Small intestine (tissue), 7 donors: ENCODE measurements at regions not wholly inside any gene's neighbourhood (a gene's known extent, or its start where the extent isn't known, plus 50 kb on each side); places are given as distances from the start of the nearest gene placed in this dataset.
"Not testable (repeated sequence)": the region's sequence is repeated elsewhere in the genome, so short reads cannot be mapped to it uniquely, and the experiment has no call there.

Experiments used
- DNase-seq, 2 donors: peaks; one replicate each; pipeline versions ENCODE4 v3.0.0 to v3.0.0-alpha.2; 2013
- FAIRE-seq: peaks from 2 replicates; lab custom pipeline; 2012; peaks lifted over from hg19 to GRCh38; lab: Jason Lieb, UNC
- H3K27ac ChIP-seq, 3 donors: one replicate each; pipeline ENCODE4 v1.5.1; 2013; ENCODE audit warnings: low read length in 2 of 3, mild to moderate bottlenecking in 2 of 3, control low read depth in 1 of 3, inconsistent platforms in 1 of 3, low read depth in 1 of 3, moderate library complexity in 1 of 3
- H3K27me3 ChIP-seq, 3 donors: one replicate each; pipeline ENCODE4 v1.6.1; 2013; ENCODE audit warnings: low read length in 3 of 3, inconsistent platforms in 1 of 3; ENCODE audit not compliant: control insufficient read depth in 3 of 3, insufficient read depth in 3 of 3
- H3K36me3 ChIP-seq, 3 donors: one replicate each; pipeline ENCODE4 v1.6.1; 2013; ENCODE audit warnings: low read length in 3 of 3, inconsistent platforms in 1 of 3, low read depth in 1 of 3, mild to moderate bottlenecking in 1 of 3, moderate library complexity in 1 of 3; ENCODE audit not compliant: control insufficient read depth in 3 of 3, insufficient read depth in 2 of 3
- H3K4me1 ChIP-seq, 3 donors: one replicate each; pipeline ENCODE4 v1.6.1; 2013; ENCODE audit warnings: low read length in 2 of 3, inconsistent platforms in 1 of 3, low read depth in 1 of 3, mild to moderate bottlenecking in 1 of 3, moderate library complexity in 1 of 3; ENCODE audit not compliant: control insufficient read depth in 3 of 3, insufficient read depth in 2 of 3
- H3K4me3 ChIP-seq, 3 donors: one replicate each; pipeline ENCODE4 v1.5.1; 2013; ENCODE audit warnings: low read length in 3 of 3, control low read depth in 1 of 3, inconsistent platforms in 1 of 3, low read depth in 1 of 3, mild to moderate bottlenecking in 1 of 3, moderate library complexity in 1 of 3
- H3K9me3 ChIP-seq, 2 donors: one replicate each; pipeline ENCODE4 v1.6.1; 2013; ENCODE audit warnings: low read depth in 1 of 2, low read length in 1 of 2; ENCODE audit not compliant: control insufficient read depth in 2 of 2, insufficient read depth in 1 of 2
- WGBS, 3 donors: extraction: QIAGEN DNeasy Blood & Tissue Kit; methylation state at CpG; one replicate each; pipeline ENCODE4 v1.1.7; 2013; 5-methylcytosine and 5-hydroxymethylcytosine counted together
- donor health status: healthy with polysubstance abuse.
- donor health status: control.
- donor health status: control.
- donor health status: Bipolar disorder and iron deficiency.
- donor health status: healthy.

DNA sequence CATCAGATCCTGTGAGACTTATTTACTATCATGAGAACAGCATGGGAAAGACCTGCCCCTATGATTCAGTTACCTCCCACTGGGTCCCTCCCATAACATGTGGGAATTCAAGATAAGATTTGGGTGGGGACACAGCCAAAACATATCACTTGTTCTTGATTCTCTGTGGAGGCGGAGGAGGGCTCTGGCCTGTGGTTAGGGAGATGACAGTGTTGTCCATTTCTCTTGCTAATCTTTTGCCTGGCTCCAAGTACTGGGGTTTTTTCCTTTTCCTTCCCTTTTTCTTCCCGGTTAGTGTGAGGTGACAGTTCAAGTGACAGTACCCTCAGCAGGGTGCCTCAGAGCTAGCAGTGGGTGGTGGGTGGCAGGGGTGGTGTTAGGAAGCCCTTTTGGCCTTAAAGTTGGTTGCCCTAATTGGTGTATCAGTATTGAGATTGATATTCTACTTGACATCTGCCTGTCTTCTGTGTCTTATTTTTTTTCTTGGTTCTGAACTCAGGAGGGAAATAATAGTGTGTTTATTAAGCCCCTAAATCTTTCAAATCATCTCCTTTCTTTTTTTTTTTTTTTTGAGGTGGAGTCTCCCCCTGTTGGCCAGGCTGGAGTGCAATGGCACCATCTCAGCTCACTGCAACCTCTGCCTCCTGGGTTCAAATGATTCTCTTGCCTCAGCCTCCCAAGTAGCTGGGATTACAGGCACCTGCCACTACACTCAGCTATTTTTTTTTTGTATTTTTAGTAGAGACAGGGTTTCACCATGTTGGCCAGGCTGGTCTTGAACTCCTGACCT is 192.0 kb downstream of the ASB1 start:
- FAIRE-seq, H3K36me3 ChIP-seq, DNase-seq, H3K4me1 ChIP-seq, H3K4me3 ChIP-seq, H3K9me3 ChIP-seq, H3K27me3 ChIP-seq, H3K27ac ChIP-seq: not testable (repeated sequence)
- WGBS, 3 donors, result 47 to 68% (median 58%) methylated on average over 2 of the region's 2 CpGs

DNA sequence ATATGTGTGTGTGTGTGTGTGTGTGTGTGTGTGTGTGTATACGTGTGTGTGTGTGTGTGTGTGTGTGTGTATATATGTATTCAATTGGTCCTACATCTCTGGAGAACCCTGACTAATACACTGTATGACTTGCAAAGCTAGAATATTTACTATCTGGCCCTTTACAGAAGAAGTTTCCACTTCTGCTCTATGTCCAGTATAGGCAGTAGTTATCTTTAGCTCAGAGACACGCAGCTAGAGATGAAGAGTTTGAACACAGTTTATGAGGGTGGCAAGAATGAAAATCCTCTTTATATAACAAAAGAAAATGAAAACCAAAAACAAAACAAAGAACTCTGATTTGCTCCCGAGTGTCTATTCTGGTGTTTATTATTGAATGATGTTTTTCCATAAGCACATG is 201.2 kb downstream of the ASB1 start:
- no peak overlapping the region for H3K27ac ChIP-seq
- H3K4me3 ChIP-seq, result no peak overlapping the region
- H3K36me3 ChIP-seq, result no peaks in the 10 kb centered on the region
- no peaks in the 10 kb centered on the region for H3K4me1 ChIP-seq
- no peaks in the 10 kb centered on the region for H3K9me3 ChIP-seq
- 57 to 80% (median 71%) methylated on average over 3 of the region's 3 CpGs for WGBS, 3 donors
- DNase-seq (no peak), FAIRE-seq (no peak)
- peaks cover 0 to 5% (median 0%) of the 10 kb centered on the region in 3 donors for H3K27me3 ChIP-seq

DNA sequence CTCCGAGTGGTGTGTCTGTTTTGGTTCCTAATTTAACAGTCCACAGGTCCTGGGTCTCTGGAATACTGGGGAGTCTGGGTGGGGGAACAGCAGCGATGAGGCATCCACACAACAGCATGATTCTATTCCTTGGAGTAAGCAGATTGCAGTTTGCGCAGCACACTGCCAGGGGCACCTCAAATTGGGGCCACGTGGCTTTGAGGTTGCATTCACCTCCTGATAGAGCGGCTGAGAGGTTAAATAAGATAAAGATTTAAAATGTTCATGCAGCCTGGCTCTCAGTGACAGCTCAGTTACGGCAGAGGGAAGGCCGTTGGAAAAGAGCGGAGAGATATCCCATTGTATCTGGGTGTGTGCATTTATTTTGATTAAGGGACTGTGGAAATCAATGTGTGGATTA is 202.3 kb downstream of the ASB1 start:
- Histone ChIP-seq H3K4me1 (no peaks in the 10 kb centered on the region), H3K27me3 (peaks cover 0 to 3% (median 0%) of the 10 kb centered on the region in 3 donors), H3K36me3 (no peaks in the 10 kb centered on the region), H3K4me3 (no peak overlapping the region), H3K9me3 (no peaks in the 10 kb centered on the region), H3K27ac (no peak overlapping the region)
- FAIRE-seq, result no peak
- DNase-seq, result no peak
- WGBS, 3 donors, result 53 to 70% (median 58%) methylated on average over 8 of the region's 8 CpGs

GRCh38 chr2:238631491-238632180 is 204.9 kb downstream of the ASB1 start:
- H3K4me1 ChIP-seq, result no peaks in the 10 kb centered on the region
- H3K27me3 ChIP-seq, result peaks cover 0 to 3% (median 2%) of the 10 kb centered on the region in 3 donors
- no peak overlapping the region for H3K4me3 ChIP-seq
- no peak for FAIRE-seq
- no peaks in the 10 kb centered on the region for H3K36me3 ChIP-seq
- no peak overlapping the region for H3K27ac ChIP-seq
- no peaks in the 10 kb centered on the region for H3K9me3 ChIP-seq
- DNase-seq, result no peak
- WGBS, 3 donors, result 75 to 82% (median 78%) methylated on average over 15 of the region's 15 CpGs

GRCh38 chr2:238632181-238633060 is 205.7 kb downstream of the ASB1 start:
- DNase-seq (no peak), FAIRE-seq (no peak)
- Histone ChIP-seq H3K36me3 (no peaks in the 10 kb centered on the region), H3K4me3 (no peak overlapping the region), H3K4me1 (no peaks in the 10 kb centered on the region), H3K27ac (no peak overlapping the region), H3K9me3 (no peaks in the 10 kb centered on the region), H3K27me3 (peaks cover 0 to 2% (median under 1%) of the 10 kb centered on the region in 3 donors)
- 85 to 89% (median 86%) methylated on average over 26 of the region's 26 CpGs for WGBS, 3 donors

DNA sequence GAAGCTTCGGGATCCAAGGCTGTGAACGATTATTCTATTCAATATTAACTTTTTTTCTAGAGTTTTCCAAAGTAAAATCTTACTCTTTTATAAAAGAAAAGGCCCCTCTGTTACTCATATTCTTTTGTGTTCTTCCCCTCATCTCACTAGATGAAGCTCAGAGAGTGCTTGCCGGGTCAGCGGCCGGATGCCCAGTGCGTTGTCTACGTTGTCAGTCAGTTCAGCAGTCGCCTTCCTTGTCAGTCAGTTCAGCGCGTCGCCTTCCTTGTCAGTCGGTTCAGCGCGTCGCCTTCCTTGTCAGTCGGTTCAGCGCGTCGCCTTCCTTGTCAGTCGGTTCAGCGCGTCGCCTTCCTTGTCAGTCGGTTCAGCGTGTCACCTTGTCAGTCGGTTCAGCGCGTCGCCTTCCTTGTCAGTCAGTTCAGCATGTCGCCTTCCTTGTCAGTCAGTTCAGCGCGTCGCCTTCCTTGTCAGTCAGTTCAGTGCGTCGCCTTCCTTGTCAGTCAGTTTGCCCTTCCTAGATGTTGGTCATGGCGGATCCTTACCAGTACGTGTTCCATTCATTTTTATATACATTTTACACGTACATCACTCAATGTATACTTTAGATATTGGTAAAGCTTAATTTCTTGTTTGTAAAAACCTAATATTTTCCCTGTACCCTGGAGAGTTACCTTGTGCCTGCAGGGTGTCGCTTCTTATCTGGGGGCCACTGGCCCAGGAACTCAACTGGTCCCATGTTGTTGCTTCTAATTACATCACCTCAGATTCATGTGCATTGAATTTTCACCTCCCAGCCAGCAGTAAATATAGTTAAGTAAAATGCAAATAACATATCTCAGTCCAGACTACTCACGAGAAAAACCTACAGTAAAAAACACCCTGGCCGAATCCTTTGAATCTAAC is 206.9 kb downstream of the ASB1 start:
- WGBS, 3 donors, result 92 to 94% (median 93%) methylated on average over 41 of the region's 41 CpGs
- Histone ChIP-seq H3K36me3 (no peaks in the 10 kb centered on the region), H3K4me1 (no peaks in the 10 kb centered on the region), H3K27ac (no peak overlapping the region), H3K4me3 (no peak overlapping the region), H3K9me3 (no peaks in the 10 kb centered on the region), H3K27me3 (peaks cover 0 to 2% (median 0%) of the 10 kb centered on the region in 3 donors)
- no peak for DNase-seq
- FAIRE-seq, result no peak

- FAIRE-seq (no peak), DNase-seq (no peak)
- no peak overlapping the region for H3K27ac ChIP-seq
- no peak overlapping the region for H3K4me3 ChIP-seq
- H3K27me3 ChIP-seq, result peaks cover 0 to 2% (median 0%) of the 10 kb centered on the region in 3 donors
- WGBS, 3 donors, result 77 to 83% (median 78%) methylated on average over 12 of the region's 12 CpGs
- no peaks in the 10 kb centered on the region for H3K9me3 ChIP-seq
- no peaks in the 10 kb centered on the region for H3K36me3 ChIP-seq
- no peaks in the 10 kb centered on the region for H3K4me1 ChIP-seq
Measured at GRCh38 chr2:238634701-238635357, 208.1 kb downstream of the ASB1 start.
